Loucy (cell line): ENCODE measurements at regions not wholly inside any gene's neighbourhood (a gene's known extent, or its start where the extent isn't known, plus 50 kb on each side); places are given as distances from the start of the nearest gene placed in this dataset.

ENCODE experiments used
- H2AFZ ChIP-seq: fragments of 200-600 bp; sonication (generic); 2 replicates; pipeline ENCODE4 v1.6.0; 2016; ENCODE audit warnings: antibody characterized with exemption, mild to moderate bottlenecking, low read length, moderate library complexity
- H3F3A ChIP-seq: fragments of 200-600 bp; 2 replicates; pipeline ENCODE4 v1.6.0; 2016; ENCODE audit warnings: antibody characterized with exemption, low read depth, mild to moderate bottlenecking
- H3K27me3 ChIP-seq: fragments of 200-600 bp; sonication (generic); 2 replicates; pipeline ENCODE4 v1.6.1; 2014; ENCODE audit warnings: low read length, mild to moderate bottlenecking; ENCODE audit not compliant: insufficient read depth, poor library complexity, severe bottlenecking
- H3K36me3 ChIP-seq: fragments of 200-600 bp; sonication (generic); 2 replicates; pipeline ENCODE4 v1.6.1; 2016; ENCODE audit warnings: low read length; ENCODE audit not compliant: insufficient read depth
- H3K4me1 ChIP-seq: fragments of 200-600 bp; sonication (generic); 2 replicates; pipeline ENCODE4 v1.5.1; 2014; ENCODE audit warnings: low read length, mild to moderate bottlenecking; ENCODE audit not compliant: insufficient read depth, poor library complexity, severe bottlenecking
- H3K4me2 ChIP-seq: fragments of 200-600 bp; sonication (generic); 2 replicates; pipeline ENCODE4 v1.6.0; 2014; ENCODE audit warnings: antibody characterized with exemption, low read length, low read depth, mild to moderate bottlenecking; ENCODE audit not compliant: poor library complexity, severe bottlenecking
- H3K4me3 ChIP-seq: fragments of 200-600 bp; sonication (generic); 2 replicates; pipeline ENCODE4 v1.5.1; 2014; ENCODE audit warnings: low read length, mild to moderate bottlenecking, mixed read lengths; ENCODE audit not compliant: poor library complexity, severe bottlenecking
- H3K79me2 ChIP-seq: fragments of 200-600 bp; sonication (generic); 2 replicates; pipeline ENCODE4 v1.6.1; 2014; ENCODE audit warnings: low read length; ENCODE audit not compliant: insufficient read depth
- H3K9ac ChIP-seq: fragments of 200-600 bp; sonication (generic); 2 replicates; pipeline ENCODE4 v1.6.0; 2014; ENCODE audit warnings: mild to moderate bottlenecking, low read depth, low read length, moderate library complexity; ENCODE audit not compliant: poor library complexity, severe bottlenecking
- H3K9me2 ChIP-seq: fragments of 200-600 bp; sonication (generic); replicated peaks from 2 replicates; pipeline ENCODE4 v1.6.1; 2016; ENCODE audit warnings: low read depth, low read length, mixed read lengths
- H3K9me3 ChIP-seq: fragments of 200-600 bp; sonication (generic); 2 replicates; pipeline ENCODE4 v1.6.1; 2014; ENCODE audit warnings: mild to moderate bottlenecking, antibody characterized with exemption, low read length, low read depth; ENCODE audit not compliant: insufficient read depth
- H4K20me1 ChIP-seq: fragments of 200-600 bp; sonication (generic); 2 replicates; pipeline ENCODE4 v1.6.0; 2014; ENCODE audit warnings: antibody characterized with exemption, low read length, mild to moderate bottlenecking; ENCODE audit not compliant: insufficient read depth, poor library complexity, severe bottlenecking
- EZH2phosphoT487 ChIP-seq: fragments of 200-600 bp; IDR thresholded peaks from 2 replicates; pipeline ENCODE4 v1.6.1; 2018; ENCODE audit warnings: antibody characterized with exemption, mild to moderate bottlenecking, moderate library complexity, borderline replicate concordance
- TF ChIP-seq, protein P1 (sequence below): fragments of 200-600 bp; sonication (generic); conservative IDR thresholded peaks from 2 replicates; pipeline ENCODE4 v1.5.1; 2014; ENCODE audit warnings: mild to moderate bottlenecking, antibody characterized with exemption, low read length

DNA sequence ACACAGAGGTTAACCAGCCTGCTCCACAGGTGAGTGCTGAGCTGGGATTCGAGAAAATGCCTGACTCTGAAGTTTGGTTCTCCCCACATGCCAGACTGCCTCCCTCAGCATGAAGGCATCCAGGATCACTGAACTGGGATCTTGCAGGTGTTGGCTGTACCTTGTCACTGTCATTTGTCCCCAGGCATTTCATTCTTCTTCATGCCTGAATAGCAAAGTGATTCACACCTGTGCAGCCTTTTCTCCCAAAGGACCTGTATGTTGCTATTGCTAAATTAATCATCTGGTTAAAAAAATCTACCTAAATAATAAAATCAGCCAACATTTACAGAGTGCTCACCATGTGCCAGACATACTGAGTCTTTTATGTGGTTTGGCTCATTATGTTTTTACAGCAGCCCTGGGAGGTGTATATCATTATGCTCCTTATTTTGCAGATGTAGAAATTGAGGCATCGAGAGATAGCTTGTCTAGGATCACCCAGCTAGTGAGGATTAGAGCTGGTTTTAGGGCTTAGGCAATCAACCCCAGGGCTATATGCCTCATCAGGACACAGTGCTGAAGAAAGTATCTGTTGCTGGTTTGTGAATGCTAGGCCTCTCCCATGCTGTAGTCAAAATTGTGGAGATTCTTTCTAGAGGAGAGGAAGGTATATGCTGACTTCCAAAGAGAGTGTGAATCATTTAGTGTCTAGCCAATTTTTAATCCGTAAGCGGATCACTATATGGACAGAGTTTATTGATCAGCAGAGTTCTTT is 204.4 kb downstream of the HIPK3 start:
- Histone ChIP-seq H3K4me3 (no peak overlapping the region), H2AFZ (no peak overlapping the region), H4K20me1 (no peaks in the 10 kb centered on the region), H3K9me2 (no peaks in the 10 kb centered on the region), H3K27me3 (no peaks in the 10 kb centered on the region), H3K4me1 (no peaks in the 10 kb centered on the region), H3F3A (no peaks in the 10 kb centered on the region), H3K79me2 (no peaks in the 10 kb centered on the region), H3K36me3 (no peaks in the 10 kb centered on the region), H3K4me2 (no peak overlapping the region), H3K9me3 (no peaks in the 10 kb centered on the region), H3K9ac (no peak overlapping the region)
- no peak for TF ChIP-seq EZH2phosphoT487
- TF ChIP-seq, protein P1, sequence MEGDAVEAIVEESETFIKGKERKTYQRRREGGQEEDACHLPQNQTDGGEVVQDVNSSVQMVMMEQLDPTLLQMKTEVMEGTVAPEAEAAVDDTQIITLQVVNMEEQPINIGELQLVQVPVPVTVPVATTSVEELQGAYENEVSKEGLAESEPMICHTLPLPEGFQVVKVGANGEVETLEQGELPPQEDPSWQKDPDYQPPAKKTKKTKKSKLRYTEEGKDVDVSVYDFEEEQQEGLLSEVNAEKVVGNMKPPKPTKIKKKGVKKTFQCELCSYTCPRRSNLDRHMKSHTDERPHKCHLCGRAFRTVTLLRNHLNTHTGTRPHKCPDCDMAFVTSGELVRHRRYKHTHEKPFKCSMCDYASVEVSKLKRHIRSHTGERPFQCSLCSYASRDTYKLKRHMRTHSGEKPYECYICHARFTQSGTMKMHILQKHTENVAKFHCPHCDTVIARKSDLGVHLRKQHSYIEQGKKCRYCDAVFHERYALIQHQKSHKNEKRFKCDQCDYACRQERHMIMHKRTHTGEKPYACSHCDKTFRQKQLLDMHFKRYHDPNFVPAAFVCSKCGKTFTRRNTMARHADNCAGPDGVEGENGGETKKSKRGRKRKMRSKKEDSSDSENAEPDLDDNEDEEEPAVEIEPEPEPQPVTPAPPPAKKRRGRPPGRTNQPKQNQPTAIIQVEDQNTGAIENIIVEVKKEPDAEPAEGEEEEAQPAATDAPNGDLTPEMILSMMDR: no peak

DNA sequence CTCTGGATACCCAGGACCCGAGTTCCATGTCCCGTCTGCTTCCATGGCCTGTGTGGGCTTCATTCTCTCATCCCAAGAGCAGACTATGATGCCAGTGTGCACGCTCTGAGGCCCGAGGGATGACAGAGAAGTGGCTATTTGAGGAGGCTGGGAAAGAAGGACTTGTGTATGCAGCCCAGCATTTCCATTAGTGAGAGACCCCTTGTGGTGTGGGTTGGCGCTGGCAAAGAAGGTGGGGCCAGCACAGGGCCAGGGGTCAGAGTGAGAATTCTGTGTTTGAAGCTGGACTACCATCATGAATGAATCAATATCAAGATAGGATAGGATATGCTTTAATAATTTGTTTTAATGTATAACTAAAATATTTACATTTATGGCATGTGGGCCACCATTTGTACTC is 200.8 kb downstream of the HIPK3 start:
- no peaks in the 10 kb centered on the region for H3K79me2 ChIP-seq
- H3K9me2 ChIP-seq: no peaks in the 10 kb centered on the region
- no peaks in the 10 kb centered on the region for H3K36me3 ChIP-seq
- no peak overlapping the region for H3K4me2 ChIP-seq
- H3F3A ChIP-seq: no peaks in the 10 kb centered on the region
- H3K27me3 ChIP-seq: no peaks in the 10 kb centered on the region
- H3K9ac ChIP-seq: no peak overlapping the region
- H2AFZ ChIP-seq: no peak overlapping the region
- H4K20me1 ChIP-seq: no peaks in the 10 kb centered on the region
- TF ChIP-seq, protein P1: 0 out of 2 replicates have a peak, but pooled peaks have one; percentile 22
- no peak for TF ChIP-seq EZH2phosphoT487
- H3K4me1 ChIP-seq: no peaks in the 10 kb centered on the region
- H3K9me3 ChIP-seq: no peaks in the 10 kb centered on the region
- H3K4me3 ChIP-seq: no peak overlapping the region

DNA sequence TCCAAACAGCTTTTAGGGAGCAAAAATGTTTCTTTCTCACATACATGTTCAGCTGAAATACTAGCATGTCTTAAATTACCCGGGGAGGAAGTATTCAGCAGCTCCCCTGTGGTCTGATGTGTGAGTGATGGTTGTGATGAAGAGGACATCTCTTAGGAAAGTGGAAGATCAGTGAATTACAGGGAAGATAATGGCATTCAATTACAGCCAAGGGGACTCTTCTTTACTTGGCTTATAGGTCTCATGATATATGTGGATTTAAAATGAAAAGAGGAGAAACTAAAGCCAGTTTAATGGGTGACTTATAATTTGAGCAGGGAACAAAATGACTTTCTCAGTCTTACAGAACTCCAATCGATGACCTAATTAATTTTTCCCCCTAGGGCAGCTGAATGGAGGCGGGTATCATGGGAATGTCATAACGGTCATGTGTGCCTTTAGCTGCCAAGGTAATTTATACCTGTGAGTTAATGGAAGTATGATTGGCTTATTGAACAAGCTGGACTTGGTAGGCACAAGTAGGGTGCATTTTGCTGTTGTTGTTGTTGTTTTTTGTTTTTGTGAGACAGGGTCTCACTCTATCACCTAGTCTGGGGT is 198.8 kb downstream of the HIPK3 start:
- no peaks in the 10 kb centered on the region for H3K36me3 ChIP-seq
- no peak overlapping the region for H3K4me3 ChIP-seq
- H3K4me2 ChIP-seq: no peak overlapping the region
- H3K79me2 ChIP-seq: no peaks in the 10 kb centered on the region
- no peaks in the 10 kb centered on the region for H3K4me1 ChIP-seq
- TF ChIP-seq, protein P1: no peak
- no peak for TF ChIP-seq EZH2phosphoT487
- H4K20me1 ChIP-seq: no peaks in the 10 kb centered on the region
- H3K9ac ChIP-seq: no peak overlapping the region
- no peaks in the 10 kb centered on the region for H3K9me2 ChIP-seq
- no peaks in the 10 kb centered on the region for H3K9me3 ChIP-seq
- no peaks in the 10 kb centered on the region for H3F3A ChIP-seq
- no peak overlapping the region for H2AFZ ChIP-seq
- no peaks in the 10 kb centered on the region for H3K27me3 ChIP-seq
